H7 (cell line): ENCODE measurements at regions not wholly inside any gene's neighbourhood (a gene's known extent, or its start where the extent isn't known, plus 50 kb on each side); places are given as distances from the start of the nearest gene placed in this dataset.

Experiments used
- DNase-seq: peaks from one replicate; pipeline ENCODE4 v3.0.0; 2012
- H3K27me3 ChIP-seq: 2 replicates; pipeline ENCODE4 v1.6.0; 2011; ENCODE audit warnings: mild to moderate bottlenecking, low read length; ENCODE audit not compliant: control insufficient read depth, insufficient read depth
- H3K36me3 ChIP-seq: replicated peaks from 2 replicates; pipeline ENCODE4 v1.5.1; 2011; ENCODE audit warnings: low read length; ENCODE audit not compliant: control insufficient read depth, insufficient read depth
- H3K4me3 ChIP-seq: 2 replicates; pipeline ENCODE4 v1.5.1; 2011; ENCODE audit warnings: low read depth, mild to moderate bottlenecking, control low read depth, low read length, moderate library complexity; ENCODE audit not compliant: insufficient read depth

- Histone ChIP-seq H3K36me3 (no peaks in the 10 kb centered on the region; the same call in 1 of the 2 replicates), H3K4me3 (no peak overlapping the region), H3K27me3 (no peaks in the 10 kb centered on the region)
- DNase-seq = no peak
These were observed 146.7 kb upstream of the KLF14 start for GRCh38 chr7:130880668-130881067.

GRCh38 chr7:130881091-130881798, 147.2 kb upstream of the KLF14 start:
- no peak overlapping the region for H3K4me3 ChIP-seq
- no peak for DNase-seq
- H3K36me3 ChIP-seq = no peaks in the 10 kb centered on the region; the same call in 1 of the 2 replicates
- no peaks in the 10 kb centered on the region for H3K27me3 ChIP-seq

GRCh38 chr7:130881799-130882141, 147.8 kb upstream of the KLF14 start:
- Histone ChIP-seq H3K4me3 (no peak overlapping the region), H3K36me3 (no peaks in the 10 kb centered on the region; the same call in 1 of the 2 replicates), H3K27me3 (no peaks in the 10 kb centered on the region)
- no peak for DNase-seq

GRCh38 chr7:130882396-130882795, 148.4 kb upstream of the KLF14 start:
- no peaks in the 10 kb centered on the region; the same call in 1 of the 2 replicates for H3K36me3 ChIP-seq
- no peaks in the 10 kb centered on the region for H3K27me3 ChIP-seq
- H3K4me3 ChIP-seq = no peak overlapping the region
- no peak for DNase-seq

- H3K36me3 ChIP-seq = no peaks in the 10 kb centered on the region; the same call in 1 of the 2 replicates
These were observed 149.9 kb upstream of the KLF14 start for GRCh38 chr7:130883928-130884327.

GRCh38 chr7:130884437-130885417, 150.7 kb upstream of the KLF14 start:
- H3K36me3 ChIP-seq = no peaks in the 10 kb centered on the region; the same call in 1 of the 2 replicates
- no peaks in the 10 kb centered on the region for H3K27me3 ChIP-seq
- no peak for DNase-seq
- no peak overlapping the region for H3K4me3 ChIP-seq

More at GRCh38 chr7:130883928-130884327, 149.9 kb upstream of the KLF14 start:
- Histone ChIP-seq H3K4me3 (no peak overlapping the region), H3K27me3 (no peaks in the 10 kb centered on the region)
- DNase-seq = no peak

GRCh38 chr7:130886438-130887135, 152.6 kb upstream of the KLF14 start:
- Histone ChIP-seq H3K27me3 (no peaks in the 10 kb centered on the region), H3K36me3 (no peaks in the 10 kb centered on the region; the same call in 1 of the 2 replicates), H3K4me3 (no peak overlapping the region)
- no peak for DNase-seq

GRCh38 chr7:130887182-130887956, 153.4 kb upstream of the KLF14 start:
- H3K36me3 ChIP-seq = no peaks in the 10 kb centered on the region; the same call in 1 of the 2 replicates
- DNase-seq = no peak
- no peaks in the 10 kb centered on the region for H3K27me3 ChIP-seq
- no peak overlapping the region for H3K4me3 ChIP-seq

- no peak for DNase-seq
- H3K36me3 ChIP-seq = no peaks in the 10 kb centered on the region
These were observed 154.0 kb upstream of the KLF14 start for GRCh38 chr7:130887957-130888371.

GRCh38 chr7:130888468-130888867, 154.5 kb upstream of the KLF14 start:
- no peak for DNase-seq
- H3K36me3 ChIP-seq = no peaks in the 10 kb centered on the region
- no peaks in the 10 kb centered on the region for H3K27me3 ChIP-seq
- H3K4me3 ChIP-seq = no peak overlapping the region

More at GRCh38 chr7:130887957-130888371, 154.0 kb upstream of the KLF14 start:
- Histone ChIP-seq H3K27me3 (no peaks in the 10 kb centered on the region), H3K4me3 (no peak overlapping the region)

GRCh38 chr7:130890176-130891020, 156.4 kb upstream of the KLF14 start:
- DNase-seq = no peak
- Histone ChIP-seq H3K27me3 (no peaks in the 10 kb centered on the region), H3K36me3 (no peaks in the 10 kb centered on the region), H3K4me3 (no peak overlapping the region)

- H3K4me3 ChIP-seq = no peak overlapping the region
- DNase-seq = no peak
These were observed 157.5 kb upstream of the KLF14 start for GRCh38 chr7:130891254-130892094.

More at GRCh38 chr7:130891254-130892094, 157.5 kb upstream of the KLF14 start:
- Histone ChIP-seq H3K36me3 (no peaks in the 10 kb centered on the region), H3K27me3 (no peaks in the 10 kb centered on the region)
